ENCODE measurements at regions not wholly inside any gene's neighbourhood (a gene's known extent, or its start where the extent isn't known, plus 50 kb on each side); places are given as distances from the start of the nearest gene placed in this dataset.
"Not testable (repeated sequence)": the region's sequence is repeated elsewhere in the genome, so short reads cannot be mapped to it uniquely, and the experiment has no call there.

- Histone ChIP-seq H3K4me1 (ENCODE audit: low read length) (no peaks in the 10 kb centered on the region), H2AFZ (ENCODE audit: low read length) (no peak overlapping the region), H3K9ac (ENCODE audit: low read length) (no peak overlapping the region), H3K27me3 (ENCODE audit: low read length) (no peaks in the 10 kb centered on the region), H3K9me2 (replicated peaks; ENCODE audit: insufficient read depth, low read length) (no peaks in the 10 kb centered on the region), H3K4me3 (ENCODE audit: low read length) (no peak overlapping the region), H3K36me3 (ENCODE audit: insufficient read depth, low read length) (no peaks in the 10 kb centered on the region), H4K20me1 (ENCODE audit: insufficient read depth, low read depth, low read length) (no peaks in the 10 kb centered on the region), H3K9me3 (ENCODE audit: low read length) (no peaks in the 10 kb centered on the region), H3K27ac (ENCODE audit: low read length) (no peak overlapping the region), H3K4me2 (ENCODE audit: low read depth, low read length, poor library complexity, severe bottlenecking) (no peak overlapping the region), H3K79me2 (ENCODE audit: low read length) (no peaks in the 10 kb centered on the region)
- no peak for DNase-seq
These were observed 105.3 kb downstream of the ARL4C start for GRCh38 chr2:234391625-234392024.

GRCh38 chr2:234389661-234390060 is 107.2 kb downstream of the ARL4C start:
- not testable (repeated sequence) for H3K27ac ChIP-seq (ENCODE audit: low read length); H3K27me3 ChIP-seq (ENCODE audit: low read length); H4K20me1 ChIP-seq (ENCODE audit: insufficient read depth, low read depth, low read length); DNase-seq; H2AFZ ChIP-seq (ENCODE audit: low read length); H3K9me2 ChIP-seq (replicated peaks; ENCODE audit: insufficient read depth, low read length); H3K9me3 ChIP-seq (ENCODE audit: low read length); H3K4me3 ChIP-seq (ENCODE audit: low read length); H3K36me3 ChIP-seq (ENCODE audit: insufficient read depth, low read length); H3K4me1 ChIP-seq (ENCODE audit: low read length); H3K79me2 ChIP-seq (ENCODE audit: low read length); H3K4me2 ChIP-seq (ENCODE audit: low read depth, low read length, poor library complexity, severe bottlenecking); H3K9ac ChIP-seq (ENCODE audit: low read length)

GRCh38 chr2:234388591-234388990 is 108.3 kb downstream of the ARL4C start:
- no peaks in the 10 kb centered on the region for H3K4me1 ChIP-seq (ENCODE audit: low read length)
- no peak for DNase-seq
- H3K79me2 ChIP-seq (ENCODE audit: low read length) = no peaks in the 10 kb centered on the region
- H3K4me2 ChIP-seq (ENCODE audit: low read depth, low read length, poor library complexity, severe bottlenecking) = no peak overlapping the region
- H3K36me3 ChIP-seq (ENCODE audit: insufficient read depth, low read length) = no peaks in the 10 kb centered on the region
- H3K9me2 ChIP-seq (replicated peaks; ENCODE audit: insufficient read depth, low read length) = no peaks in the 10 kb centered on the region
- H3K27ac ChIP-seq (ENCODE audit: low read length) = no peak overlapping the region
- H3K27me3 ChIP-seq (ENCODE audit: low read length) = no peaks in the 10 kb centered on the region
- no peak overlapping the region for H2AFZ ChIP-seq (ENCODE audit: low read length)
- no peaks in the 10 kb centered on the region for H4K20me1 ChIP-seq (ENCODE audit: insufficient read depth, low read depth, low read length)
- no peak overlapping the region for H3K4me3 ChIP-seq (ENCODE audit: low read length)
- H3K9ac ChIP-seq (ENCODE audit: low read length) = no peak overlapping the region
- no peaks in the 10 kb centered on the region for H3K9me3 ChIP-seq (ENCODE audit: low read length)

GRCh38 chr2:234386971-234387370 is 109.9 kb downstream of the ARL4C start:
- no peaks in the 10 kb centered on the region for H3K9me2 ChIP-seq (replicated peaks; ENCODE audit: insufficient read depth, low read length)
- H3K79me2 ChIP-seq (ENCODE audit: low read length) = no peaks in the 10 kb centered on the region
- no peak overlapping the region for H3K9ac ChIP-seq (ENCODE audit: low read length)
- H2AFZ ChIP-seq (ENCODE audit: low read length) = no peak overlapping the region
- H3K36me3 ChIP-seq (ENCODE audit: insufficient read depth, low read length) = no peaks in the 10 kb centered on the region
- H3K4me1 ChIP-seq (ENCODE audit: low read length) = no peaks in the 10 kb centered on the region
- no peak overlapping the region for H3K4me3 ChIP-seq (ENCODE audit: low read length)
- H4K20me1 ChIP-seq (ENCODE audit: insufficient read depth, low read depth, low read length) = no peaks in the 10 kb centered on the region
- H3K27me3 ChIP-seq (ENCODE audit: low read length) = no peaks in the 10 kb centered on the region
- H3K9me3 ChIP-seq (ENCODE audit: low read length) = no peaks in the 10 kb centered on the region
- H3K4me2 ChIP-seq (ENCODE audit: low read depth, low read length, poor library complexity, severe bottlenecking) = no peak overlapping the region
- no peak overlapping the region for H3K27ac ChIP-seq (ENCODE audit: low read length)
- DNase-seq = no peak

GRCh38 chr2:234382131-234382530 is 114.8 kb downstream of the ARL4C start:
- Histone ChIP-seq H3K4me3 (ENCODE audit: low read length) (no peak overlapping the region), H3K27ac (ENCODE audit: low read length) (no peak overlapping the region), H3K9me3 (ENCODE audit: low read length) (no peaks in the 10 kb centered on the region), H3K9ac (ENCODE audit: low read length) (no peak overlapping the region), H3K79me2 (ENCODE audit: low read length) (no peaks in the 10 kb centered on the region), H3K36me3 (ENCODE audit: insufficient read depth, low read length) (no peaks in the 10 kb centered on the region), H2AFZ (ENCODE audit: low read length) (no peak overlapping the region), H4K20me1 (ENCODE audit: insufficient read depth, low read depth, low read length) (no peaks in the 10 kb centered on the region), H3K4me2 (ENCODE audit: low read depth, low read length, poor library complexity, severe bottlenecking) (no peak overlapping the region), H3K9me2 (replicated peaks; ENCODE audit: insufficient read depth, low read length) (no peaks in the 10 kb centered on the region), H3K4me1 (ENCODE audit: low read length) (no peaks in the 10 kb centered on the region), H3K27me3 (ENCODE audit: low read length) (no peaks in the 10 kb centered on the region)
- no peak for DNase-seq

- not testable (repeated sequence) for DNase-seq; H3K4me3 ChIP-seq (ENCODE audit: low read length); H3K36me3 ChIP-seq (ENCODE audit: insufficient read depth, low read length); H3K27ac ChIP-seq (ENCODE audit: low read length); H3K9me2 ChIP-seq (replicated peaks; ENCODE audit: insufficient read depth, low read length); H3K9me3 ChIP-seq (ENCODE audit: low read length); H3K79me2 ChIP-seq (ENCODE audit: low read length); H2AFZ ChIP-seq (ENCODE audit: low read length); H3K4me2 ChIP-seq (ENCODE audit: low read depth, low read length, poor library complexity, severe bottlenecking); H3K27me3 ChIP-seq (ENCODE audit: low read length); H3K4me1 ChIP-seq (ENCODE audit: low read length); H3K9ac ChIP-seq (ENCODE audit: low read length); H4K20me1 ChIP-seq (ENCODE audit: insufficient read depth, low read depth, low read length)
These were observed 117.9 kb downstream of the ARL4C start for GRCh38 chr2:234378958-234379357.

GRCh38 chr2:234378440-234378839 is 118.4 kb downstream of the ARL4C start:
- Histone ChIP-seq H3K4me3 (ENCODE audit: low read length) (no peak overlapping the region), H3K9me3 (ENCODE audit: low read length) (no peaks in the 10 kb centered on the region), H3K27me3 (ENCODE audit: low read length) (no peaks in the 10 kb centered on the region), H2AFZ (ENCODE audit: low read length) (no peak overlapping the region), H3K9me2 (replicated peaks; ENCODE audit: insufficient read depth, low read length) (no peaks in the 10 kb centered on the region), H3K27ac (ENCODE audit: low read length) (no peak overlapping the region), H3K4me2 (ENCODE audit: low read depth, low read length, poor library complexity, severe bottlenecking) (no peak overlapping the region), H3K4me1 (ENCODE audit: low read length) (no peaks in the 10 kb centered on the region), H3K79me2 (ENCODE audit: low read length) (no peaks in the 10 kb centered on the region), H3K36me3 (ENCODE audit: insufficient read depth, low read length) (no peaks in the 10 kb centered on the region), H4K20me1 (ENCODE audit: insufficient read depth, low read depth, low read length) (no peaks in the 10 kb centered on the region), H3K9ac (ENCODE audit: low read length) (no peak overlapping the region)
- no peak for DNase-seq

- H3K4me3 ChIP-seq (ENCODE audit: low read length) = no peak overlapping the region
- no peak overlapping the region for H2AFZ ChIP-seq (ENCODE audit: low read length)
- H3K36me3 ChIP-seq (ENCODE audit: insufficient read depth, low read length) = no peaks in the 10 kb centered on the region
- H3K27ac ChIP-seq (ENCODE audit: low read length) = no peak overlapping the region
- H3K4me1 ChIP-seq (ENCODE audit: low read length) = no peaks in the 10 kb centered on the region
- H3K4me2 ChIP-seq (ENCODE audit: low read depth, low read length, poor library complexity, severe bottlenecking) = no peak overlapping the region
- no peaks in the 10 kb centered on the region for H3K27me3 ChIP-seq (ENCODE audit: low read length)
- no peaks in the 10 kb centered on the region for H3K79me2 ChIP-seq (ENCODE audit: low read length)
- no peaks in the 10 kb centered on the region for H4K20me1 ChIP-seq (ENCODE audit: insufficient read depth, low read depth, low read length)
- no peak for DNase-seq
- H3K9me3 ChIP-seq (ENCODE audit: low read length) = no peaks in the 10 kb centered on the region
- no peak overlapping the region for H3K9ac ChIP-seq (ENCODE audit: low read length)
- H3K9me2 ChIP-seq (replicated peaks; ENCODE audit: insufficient read depth, low read length) = no peaks in the 10 kb centered on the region
These were observed 119.0 kb downstream of the ARL4C start for GRCh38 chr2:234377761-234378391.

- Histone ChIP-seq H3K4me3 (ENCODE audit: low read length) (no peak overlapping the region), H3K4me1 (ENCODE audit: low read length) (no peaks in the 10 kb centered on the region), H3K9ac (ENCODE audit: low read length) (no peak overlapping the region), H4K20me1 (ENCODE audit: insufficient read depth, low read depth, low read length) (no peaks in the 10 kb centered on the region), H3K9me2 (replicated peaks; ENCODE audit: insufficient read depth, low read length) (no peaks in the 10 kb centered on the region), H3K27ac (ENCODE audit: low read length) (no peak overlapping the region), H3K9me3 (ENCODE audit: low read length) (no peaks in the 10 kb centered on the region), H3K4me2 (ENCODE audit: low read depth, low read length, poor library complexity, severe bottlenecking) (no peak overlapping the region), H3K79me2 (ENCODE audit: low read length) (no peaks in the 10 kb centered on the region), H3K27me3 (ENCODE audit: low read length) (no peaks in the 10 kb centered on the region), H2AFZ (ENCODE audit: low read length) (no peak overlapping the region), H3K36me3 (ENCODE audit: insufficient read depth, low read length) (no peaks in the 10 kb centered on the region)
- no peak for DNase-seq
These were observed 120.7 kb downstream of the ARL4C start for GRCh38 chr2:234376229-234376628.
